SK-N-SH (cell line): ENCODE measurements at regions not wholly inside any gene's neighbourhood (a gene's known extent, or its start where the extent isn't known, plus 50 kb on each side); places are given as distances from the start of the nearest gene placed in this dataset.

Source experiments
- CTCF ChIP-seq: fragments of 200-600 bp; sonication (generic); IDR thresholded peaks from 2 replicates; pipeline ENCODE4 v1.6.1; 2017; ENCODE audit warnings: antibody characterized with exemption, mild to moderate bottlenecking, moderate library complexity
- EP300 ChIP-seq, 2 experiments: IDR thresholded peaks; 2 replicates each; pipeline versions ENCODE4 v1.4.0 to v1.6.1; 2012; ENCODE audit warnings: borderline replicate concordance in 1 of 2, low read depth in 1 of 2, low read length in 1 of 2
- EZH2phosphoT487 ChIP-seq: fragments of 200-600 bp; sonication (generic); IDR thresholded peaks from 2 replicates; pipeline ENCODE4 v1.6.1; 2017; ENCODE audit warnings: low read depth, mixed run types, mild to moderate bottlenecking, antibody characterized with exemption, moderate library complexity, borderline replicate concordance
- RCOR1 ChIP-seq: fragments of 150-350 bp; IDR thresholded peaks from 2 replicates; pipeline ENCODE4 v1.6.1; 2017; ENCODE audit warnings: antibody characterized with exemption, low read length

- TF ChIP-seq CTCF (no peak), EZH2phosphoT487 (no peak), RCOR1 (no peak), EP300 (IDR thresholded peaks at IDR 0.05; ENCODE audit: borderline replicate concordance in 1 of 2, low read depth in 1 of 2, low read length in 1 of 2) (no peak)
These were observed 153.8 kb downstream of the KLF8 start for GRCh38 chrX:56385960-56386359.
